HepG2 (cell line): ENCODE measurements at regions not wholly inside any gene's neighbourhood (a gene's known extent, or its start where the extent isn't known, plus 50 kb on each side); places are given as distances from the start of the nearest gene placed in this dataset.

Experiments used
- BHLHE40 ChIP-seq: IDR thresholded peaks from 2 replicates; pipeline ENCODE4 v1.6.1; 2011; ENCODE audit warnings: low read length, improper control_type of control experiment
- DMTF1 ChIP-seq: sonication (generic); formaldehyde crosslinking; IDR thresholded peaks from 2 replicates; pipeline ENCODE4 v1.4.0; 2020; ENCODE audit warnings: mild to moderate bottlenecking, missing genetic modification reagents
- GRHL1 ChIP-seq: sonication (generic); formaldehyde crosslinking; conservative IDR thresholded peaks from 2 replicates; pipeline ENCODE4 v1.8.0; 2022; ENCODE audit warnings: missing genetic modification reagents
- HBP1 ChIP-seq: IDR thresholded peaks from 2 replicates; pipeline ENCODE4 v1.6.1; 2016; ENCODE audit warnings: low read depth, control low read depth
- HES4 ChIP-seq: sonication (generic); formaldehyde crosslinking; IDR thresholded peaks from 2 replicates; pipeline ENCODE4 v1.9.0; 2021; ENCODE audit warnings: mild to moderate bottlenecking, missing genetic modification reagents, borderline replicate concordance
- HMGXB4 ChIP-seq, 2 experiments: sonication (generic) in 1 of 2; formaldehyde crosslinking in 1 of 2; IDR thresholded peaks; 2 replicates each; pipeline versions ENCODE4 v1.4.0 to v1.6.1; 2018 to 2020; ENCODE audit warnings: missing genetic modification reagents in 2 of 2, borderline replicate concordance in 1 of 2, low read depth in 1 of 2, mild to moderate bottlenecking in 1 of 2, missing biosample characterization in 1 of 2
- JUND ChIP-seq: sonication (generic); formaldehyde crosslinking; IDR thresholded peaks from 2 replicates; pipeline ENCODE4 v1.8.0; 2022; ENCODE audit warnings: mild to moderate bottlenecking, missing genetic modification reagents
- KLF6 ChIP-seq: IDR thresholded peaks from 2 replicates; pipeline ENCODE4 v1.8.0; 2016; ENCODE audit warnings: missing biosample characterization, missing genetic modification reagents
- MYC ChIP-seq: sonication (generic); formaldehyde crosslinking; IDR thresholded peaks from 2 replicates; pipeline ENCODE4 v1.9.0; 2021; ENCODE audit warnings: missing genetic modification reagents, borderline replicate concordance
- NFKB2 ChIP-seq: sonication (generic); formaldehyde crosslinking; IDR thresholded peaks from 2 replicates; pipeline ENCODE4 v1.4.0; 2020; ENCODE audit warnings: missing genetic modification reagents, borderline replicate concordance
- NR2F2 ChIP-seq: IDR thresholded peaks from 2 replicates; pipeline ENCODE4 v1.6.1; 2012; ENCODE audit warnings: low read depth, inconsistent platforms, borderline replicate concordance
- POGK ChIP-seq: sonication (generic); formaldehyde crosslinking; conservative IDR thresholded peaks from 2 replicates; pipeline ENCODE4 v1.8.0; 2022; ENCODE audit warnings: mild to moderate bottlenecking, moderate library complexity, missing genetic modification reagents
- RXRB ChIP-seq: IDR thresholded peaks from 2 replicates; pipeline ENCODE4 v1.6.1; 2016; ENCODE audit warnings: borderline replicate concordance, missing genetic modification reagents, missing compliant biosample characterization
- SP1 ChIP-seq, 2 experiments: fragments of 450-650 bp in 1 of 2; sonication (generic) in 1 of 2; formaldehyde crosslinking in 1 of 2; IDR thresholded peaks; 2 replicates each; pipeline versions ENCODE4 v1.4.0 to v1.6.1; 2016 to 2020; ENCODE audit warnings: missing genetic modification reagents in 1 of 2
- STAG1 ChIP-seq: sonication (generic); formaldehyde crosslinking; IDR thresholded peaks from 2 replicates; pipeline ENCODE4 v1.4.0; 2020; ENCODE audit warnings: missing genetic modification reagents
- ZBTB3 ChIP-seq: sonication (generic); formaldehyde crosslinking; IDR thresholded peaks from 2 replicates; pipeline ENCODE4 v1.4.0; 2020; ENCODE audit warnings: low read depth, mild to moderate bottlenecking, moderate library complexity, missing genetic modification reagents, borderline replicate concordance
- ZNF501 ChIP-seq: sonication (generic); formaldehyde crosslinking; IDR thresholded peaks from 2 replicates; pipeline ENCODE4 v1.5.1; 2020; ENCODE audit warnings: mild to moderate bottlenecking, moderate library complexity, missing genetic modification reagents
- ZNF772 ChIP-seq: sonication (generic); formaldehyde crosslinking; IDR thresholded peaks from 2 replicates; pipeline ENCODE4 v1.5.0; 2020; ENCODE audit warnings: mild to moderate bottlenecking, missing genetic modification reagents
- ZNF883 ChIP-seq: sonication (generic); formaldehyde crosslinking; IDR thresholded peaks from 2 replicates; pipeline ENCODE4 v1.5.1; 2020; ENCODE audit warnings: mild to moderate bottlenecking, missing genetic modification reagents; ENCODE audit errors: not compliant biosample characterization

- TF ChIP-seq SP1 (IDR thresholded peaks at IDR 0.05) = no peak
- peak; percentile 45; the same call in 1 of the 2 replicates for TF ChIP-seq SP1 (CRISPR knock-in tag; IDR thresholded peaks at IDR 0.05)
- TF ChIP-seq NR2F2 = no peak
- TF ChIP-seq NFKB2 (CRISPR knock-in tag) = peak; percentile 32; the same call in 1 of the 2 replicates
- TF ChIP-seq MYC (CRISPR knock-in tag) = no peak
- peak; percentile 98 for TF ChIP-seq STAG1
- TF ChIP-seq KLF6 (CRISPR knock-in tag) = no peak
- no peak for TF ChIP-seq GRHL1
- TF ChIP-seq POGK (CRISPR knock-in tag) = 0 out of 2 replicates have a peak, but pooled peaks have one; percentile 6
- 0 out of 2 replicates have a peak, but pooled peaks have one; percentile 46 for TF ChIP-seq JUND
- TF ChIP-seq ZBTB3 = no peak
- peak; percentile 62; the same call in 1 of the 2 replicates for TF ChIP-seq ZNF501
- TF ChIP-seq HMGXB4 (CRISPR knock-in tag; IDR thresholded peaks at IDR 0.05; ENCODE audit: borderline replicate concordance in 1 of 2, low read depth in 1 of 2) = peak; percentile 75 to 87
- TF ChIP-seq RXRB (CRISPR knock-in tag) = peak; percentile 65
- no peak for TF ChIP-seq HES4 (CRISPR knock-in tag)
- peak; percentile 51; the same call in 1 of the 2 replicates for TF ChIP-seq ZNF772 (CRISPR knock-in tag)
- TF ChIP-seq DMTF1 = no peak
- TF ChIP-seq ZNF883 = no peak
- 0 out of 2 replicates have a peak, but pooled peaks have one; percentile 54 for TF ChIP-seq HBP1 (CRISPR knock-in tag)
- TF ChIP-seq BHLHE40 = peak; percentile 51
Observed at GRCh38 chr6:169831450-169832246, 80.2 kb downstream of the ERMARD start (continued).
